ENCODE measurements at regions not wholly inside any gene's neighbourhood (a gene's known extent, or its start where the extent isn't known, plus 50 kb on each side); places are given as distances from the start of the nearest gene placed in this dataset.

GRCh38 chr7:88366845-88367244 lies 60.2 kb upstream of the STEAP4 start:
- TF ChIP-seq, protein P1, sequence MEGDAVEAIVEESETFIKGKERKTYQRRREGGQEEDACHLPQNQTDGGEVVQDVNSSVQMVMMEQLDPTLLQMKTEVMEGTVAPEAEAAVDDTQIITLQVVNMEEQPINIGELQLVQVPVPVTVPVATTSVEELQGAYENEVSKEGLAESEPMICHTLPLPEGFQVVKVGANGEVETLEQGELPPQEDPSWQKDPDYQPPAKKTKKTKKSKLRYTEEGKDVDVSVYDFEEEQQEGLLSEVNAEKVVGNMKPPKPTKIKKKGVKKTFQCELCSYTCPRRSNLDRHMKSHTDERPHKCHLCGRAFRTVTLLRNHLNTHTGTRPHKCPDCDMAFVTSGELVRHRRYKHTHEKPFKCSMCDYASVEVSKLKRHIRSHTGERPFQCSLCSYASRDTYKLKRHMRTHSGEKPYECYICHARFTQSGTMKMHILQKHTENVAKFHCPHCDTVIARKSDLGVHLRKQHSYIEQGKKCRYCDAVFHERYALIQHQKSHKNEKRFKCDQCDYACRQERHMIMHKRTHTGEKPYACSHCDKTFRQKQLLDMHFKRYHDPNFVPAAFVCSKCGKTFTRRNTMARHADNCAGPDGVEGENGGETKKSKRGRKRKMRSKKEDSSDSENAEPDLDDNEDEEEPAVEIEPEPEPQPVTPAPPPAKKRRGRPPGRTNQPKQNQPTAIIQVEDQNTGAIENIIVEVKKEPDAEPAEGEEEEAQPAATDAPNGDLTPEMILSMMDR (IDR thresholded peaks at IDR 0.05; ENCODE audit: borderline replicate concordance, extremely low read depth, low read length, poor library complexity, severe bottlenecking) = no peak
- TF ChIP-seq EZH2 (IDR thresholded peaks at IDR 0.05; ENCODE audit: borderline replicate concordance, low read depth, low read length, severe bottlenecking) = no peak

Data from DND-41 (cell line).